DOHH2 (cell line): ENCODE measurements at regions not wholly inside any gene's neighbourhood (a gene's known extent, or its start where the extent isn't known, plus 50 kb on each side); places are given as distances from the start of the nearest gene placed in this dataset.

Experiments used
- H3F3A ChIP-seq: fragments of 200-600 bp; sonication (generic), shearing (Covaris generic); 2 replicates; pipeline ENCODE4 v1.6.0; 2016; ENCODE audit warnings: antibody characterized with exemption, mild to moderate bottlenecking; ENCODE audit not compliant: control insufficient read depth, insufficient read depth
- H3K27ac ChIP-seq: fragments of 200-600 bp; sonication (generic); 2 replicates; pipeline ENCODE4 v1.5.1; 2014; ENCODE audit warnings: low read depth, mild to moderate bottlenecking, low read length, moderate library complexity
- H3K27me3 ChIP-seq: fragments of 200-600 bp; sonication (generic); 2 replicates; pipeline ENCODE4 v1.6.1; 2014; ENCODE audit warnings: mild to moderate bottlenecking, low read length, mixed read lengths; ENCODE audit not compliant: control insufficient read depth
- H3K36me3 ChIP-seq: fragments of 200-600 bp; sonication (generic); 2 replicates; pipeline ENCODE4 v1.6.1; 2014; ENCODE audit warnings: mild to moderate bottlenecking, low read length, moderate library complexity, mixed read lengths; ENCODE audit not compliant: control insufficient read depth
- H3K4me1 ChIP-seq: fragments of 200-600 bp; sonication (generic); 2 replicates; pipeline ENCODE4 v1.6.1; 2014; ENCODE audit warnings: mild to moderate bottlenecking, low read length, mixed read lengths; ENCODE audit not compliant: control insufficient read depth
- H3K4me2 ChIP-seq: fragments of 200-600 bp; sonication (generic); 2 replicates; pipeline ENCODE4 v1.6.0; 2014; ENCODE audit warnings: mild to moderate bottlenecking, low read length, moderate library complexity
- H3K4me3 ChIP-seq: fragments of 200-600 bp; sonication (generic); 2 replicates; pipeline ENCODE4 v1.5.1; 2014; ENCODE audit warnings: mild to moderate bottlenecking, low read length, mixed read lengths
- H3K79me2 ChIP-seq: fragments of 200-600 bp; sonication (generic); 2 replicates; pipeline ENCODE4 v1.6.1; 2014; ENCODE audit warnings: mild to moderate bottlenecking, low read length, mixed read lengths; ENCODE audit not compliant: control insufficient read depth
- H3K9me2 ChIP-seq: fragments of 200-600 bp; sonication (generic); replicated peaks from 2 replicates; pipeline ENCODE4 v1.6.1; 2014; ENCODE audit warnings: mild to moderate bottlenecking, low read length, mixed read lengths; ENCODE audit not compliant: control insufficient read depth
- H3K9me3 ChIP-seq: fragments of 200-600 bp; sonication (generic); 2 replicates; pipeline ENCODE4 v1.6.1; 2014; ENCODE audit warnings: antibody characterized with exemption, low read length, mixed read lengths; ENCODE audit not compliant: control insufficient read depth, insufficient read depth
- H4K20me1 ChIP-seq: fragments of 200-600 bp; sonication (generic); 2 replicates; pipeline ENCODE4 v1.6.0; 2014; ENCODE audit warnings: low read depth, mild to moderate bottlenecking, antibody characterized with exemption, low read length, moderate library complexity; ENCODE audit not compliant: control insufficient read depth, insufficient read depth
- EZH2phosphoT487 ChIP-seq: fragments of 200-600 bp; sonication (generic); IDR thresholded peaks from 2 replicates; pipeline ENCODE4 v1.6.1; 2017; ENCODE audit warnings: borderline replicate concordance, mild to moderate bottlenecking, antibody characterized with exemption, low read length, moderate library complexity, mixed read lengths
- TF ChIP-seq, protein P1 (sequence below): fragments of 200-600 bp; sonication (generic); IDR thresholded peaks from one replicate; pipeline ENCODE4 v1.5.1; 2014; ENCODE audit warnings: antibody characterized with exemption, mild to moderate bottlenecking, low read depth, low read length; ENCODE audit not compliant: poor library complexity, severe bottlenecking

DNA sequence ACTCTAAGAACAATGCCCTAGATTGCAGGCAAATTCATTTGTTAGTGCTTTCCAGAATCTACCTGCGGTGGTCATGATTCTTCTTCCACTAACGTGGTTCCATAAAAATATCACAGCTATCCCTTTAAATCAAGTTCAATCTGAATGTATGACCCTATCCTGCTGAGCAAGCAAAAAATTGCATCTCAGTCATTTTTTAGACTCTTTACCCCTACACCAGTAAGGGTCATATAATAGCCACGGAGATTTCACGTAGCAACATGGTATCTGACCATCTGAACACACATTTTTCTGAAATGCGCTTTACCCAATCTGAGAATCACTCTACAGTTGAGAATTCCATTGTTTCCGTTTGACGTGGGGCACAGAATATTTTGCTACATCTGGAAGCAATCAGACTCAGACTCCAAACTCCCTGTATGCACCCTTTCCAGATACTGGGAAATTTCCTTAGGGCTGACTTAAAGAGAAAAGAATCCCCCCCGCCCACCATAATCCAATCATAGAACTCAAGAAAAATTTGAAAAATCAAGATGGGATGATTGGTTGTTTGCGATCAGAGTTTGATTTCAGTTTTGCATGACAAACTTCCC is 699.2 kb upstream of the ZP4 start:
- H3F3A ChIP-seq = no peaks in the 10 kb centered on the region
- no peaks in the 10 kb centered on the region for H3K27me3 ChIP-seq
- H3K9me3 ChIP-seq = no peaks in the 10 kb centered on the region
- H3K4me3 ChIP-seq = no peak overlapping the region
- no peaks in the 10 kb centered on the region for H3K79me2 ChIP-seq
- H3K4me2 ChIP-seq = no peak overlapping the region
- H4K20me1 ChIP-seq = no peaks in the 10 kb centered on the region
- H3K27ac ChIP-seq = no peak overlapping the region
- H3K4me1 ChIP-seq = no peaks in the 10 kb centered on the region
- no peaks in the 10 kb centered on the region for H3K36me3 ChIP-seq
- TF ChIP-seq, protein P1, sequence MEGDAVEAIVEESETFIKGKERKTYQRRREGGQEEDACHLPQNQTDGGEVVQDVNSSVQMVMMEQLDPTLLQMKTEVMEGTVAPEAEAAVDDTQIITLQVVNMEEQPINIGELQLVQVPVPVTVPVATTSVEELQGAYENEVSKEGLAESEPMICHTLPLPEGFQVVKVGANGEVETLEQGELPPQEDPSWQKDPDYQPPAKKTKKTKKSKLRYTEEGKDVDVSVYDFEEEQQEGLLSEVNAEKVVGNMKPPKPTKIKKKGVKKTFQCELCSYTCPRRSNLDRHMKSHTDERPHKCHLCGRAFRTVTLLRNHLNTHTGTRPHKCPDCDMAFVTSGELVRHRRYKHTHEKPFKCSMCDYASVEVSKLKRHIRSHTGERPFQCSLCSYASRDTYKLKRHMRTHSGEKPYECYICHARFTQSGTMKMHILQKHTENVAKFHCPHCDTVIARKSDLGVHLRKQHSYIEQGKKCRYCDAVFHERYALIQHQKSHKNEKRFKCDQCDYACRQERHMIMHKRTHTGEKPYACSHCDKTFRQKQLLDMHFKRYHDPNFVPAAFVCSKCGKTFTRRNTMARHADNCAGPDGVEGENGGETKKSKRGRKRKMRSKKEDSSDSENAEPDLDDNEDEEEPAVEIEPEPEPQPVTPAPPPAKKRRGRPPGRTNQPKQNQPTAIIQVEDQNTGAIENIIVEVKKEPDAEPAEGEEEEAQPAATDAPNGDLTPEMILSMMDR = no peak
- TF ChIP-seq EZH2phosphoT487 = no peak
- H3K9me2 ChIP-seq = no peaks in the 10 kb centered on the region

DNA sequence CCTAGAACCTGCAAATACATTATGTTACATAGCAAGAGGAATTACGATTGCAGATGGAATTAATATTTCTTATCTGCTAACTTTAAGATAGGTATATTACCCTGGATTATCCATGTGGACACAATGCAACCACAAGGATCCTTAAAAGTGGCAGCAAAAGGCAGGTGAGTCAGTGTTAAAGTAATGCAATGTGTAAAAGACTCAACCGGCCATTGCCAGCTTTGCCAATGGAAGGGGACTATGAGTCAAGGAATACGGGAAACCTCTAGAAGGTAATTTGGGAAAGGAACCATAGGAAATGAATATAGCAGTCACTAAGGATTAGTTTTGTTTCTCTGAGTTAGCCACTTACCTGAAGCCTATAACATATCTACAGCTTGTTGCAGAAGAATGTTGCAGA is 692.1 kb upstream of the ZP4 start:
- Histone ChIP-seq H3K27ac (no peak overlapping the region), H3K9me3 (no peaks in the 10 kb centered on the region), H3K36me3 (no peaks in the 10 kb centered on the region), H3K9me2 (no peaks in the 10 kb centered on the region), H3K4me3 (no peak overlapping the region), H3F3A (no peaks in the 10 kb centered on the region), H4K20me1 (no peaks in the 10 kb centered on the region), H3K4me1 (no peaks in the 10 kb centered on the region), H3K27me3 (no peaks in the 10 kb centered on the region), H3K4me2 (no peak overlapping the region), H3K79me2 (no peaks in the 10 kb centered on the region)
- TF ChIP-seq EZH2phosphoT487 = no peak
- TF ChIP-seq, protein P1 = no peak

DNA sequence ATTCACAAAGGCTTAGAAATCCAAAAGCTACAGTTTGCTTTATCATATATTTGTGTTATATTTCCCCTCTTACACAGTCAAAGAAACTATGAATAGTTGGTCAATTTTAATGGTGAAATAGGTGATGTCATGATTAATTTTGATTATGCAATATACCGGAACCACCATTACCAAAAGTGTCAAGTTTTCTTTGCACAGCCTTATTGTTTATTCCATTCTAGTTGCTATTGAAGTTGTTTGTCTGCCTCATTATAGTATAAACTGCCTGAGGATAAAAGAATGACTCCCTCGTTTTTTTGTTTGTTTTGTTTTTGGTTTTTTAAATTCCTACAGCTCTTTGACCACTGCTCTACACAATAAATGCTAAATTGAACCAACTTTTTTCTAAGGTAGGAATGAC is 690.6 kb upstream of the ZP4 start:
- Histone ChIP-seq H3K9me3 (no peaks in the 10 kb centered on the region), H3K4me1 (no peaks in the 10 kb centered on the region), H3F3A (no peaks in the 10 kb centered on the region), H3K4me2 (no peak overlapping the region), H3K79me2 (no peaks in the 10 kb centered on the region), H3K9me2 (no peaks in the 10 kb centered on the region), H4K20me1 (no peaks in the 10 kb centered on the region), H3K27me3 (no peaks in the 10 kb centered on the region), H3K27ac (no peak overlapping the region), H3K4me3 (no peak overlapping the region), H3K36me3 (no peaks in the 10 kb centered on the region)
- TF ChIP-seq EZH2phosphoT487 = no peak
- TF ChIP-seq, protein P1 = no peak

DNA sequence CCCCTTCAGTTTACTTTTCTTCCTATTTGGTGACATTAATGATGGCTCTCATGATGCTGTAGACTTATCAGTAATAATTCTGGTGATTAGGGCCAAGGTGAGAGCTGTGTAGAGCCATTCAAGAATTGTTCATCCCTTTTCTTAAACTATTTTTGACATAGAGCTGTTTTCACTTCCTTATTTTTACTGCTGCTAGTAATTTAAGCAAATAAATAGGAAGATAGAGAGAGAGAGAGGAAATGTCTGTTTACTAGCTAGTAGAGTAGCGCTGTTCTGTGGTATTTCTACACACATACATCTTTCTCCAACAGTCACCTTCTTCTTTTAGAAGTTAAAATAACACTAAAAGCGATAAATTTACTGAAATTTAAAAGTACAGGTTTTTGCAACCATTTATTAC is 678.0 kb upstream of the ZP4 start:
- H3K27me3 ChIP-seq = no peaks in the 10 kb centered on the region
- TF ChIP-seq, protein P1 = no peak
- TF ChIP-seq EZH2phosphoT487 = no peak
- no peaks in the 10 kb centered on the region for H4K20me1 ChIP-seq
- no peaks in the 10 kb centered on the region for H3F3A ChIP-seq
- H3K4me2 ChIP-seq = no peak overlapping the region
- H3K27ac ChIP-seq = no peak overlapping the region
- no peaks in the 10 kb centered on the region for H3K36me3 ChIP-seq
- no peaks in the 10 kb centered on the region for H3K9me3 ChIP-seq
- no peak overlapping the region for H3K4me3 ChIP-seq
- no peaks in the 10 kb centered on the region for H3K9me2 ChIP-seq
- peaks cover 7% of the 10 kb centered on the region for H3K4me1 ChIP-seq
- H3K79me2 ChIP-seq = no peaks in the 10 kb centered on the region
